HepG2 (cell line): ENCODE measurements at regions not wholly inside any gene's neighbourhood (a gene's known extent, or its start where the extent isn't known, plus 50 kb on each side); places are given as distances from the start of the nearest gene placed in this dataset.

Experiments
- ATAC-seq: fragments of 200-7000 bp; cut with Tn5 transposase; 3 replicates; pipeline ENCODE4 v1.9.1; 2020; ENCODE audit warnings: mild to moderate bottlenecking, moderate library complexity
- BruUV-seq: library from RNA; stranded (reverse); fragments of 400-500 nt; replicated peaks from 2 replicates; lab custom pipeline; 2021; lab: Mats Ljungman, UMichigan
- CTCF ChIA-PET: fragments of 300-600 bp; formaldehyde crosslinking; extraction: SDS; loops from one replicate; lab custom pipeline; 2021; ENCODE audit warnings: low total read pairs, inconsistent platforms, low intra/inter-chr PET ratio; lab: Yijun Ruan, JAX
- POLR2A ChIA-PET: fragments of 350-600 bp; sonication (Branson Sonifier 250); formaldehyde crosslinking; loops from one replicate; lab custom pipeline; 2020; ENCODE audit warnings: antibody characterized with exemption, inconsistent platforms; lab: Yijun Ruan, JAX
- DNase-seq: peaks from one replicate; pipeline ENCODE4 v3.0.0-alpha.2; 2015; ENCODE audit warnings: low spot score
- FAIRE-seq: peaks from 3 replicates; lab custom pipeline; 2011; peaks lifted over from hg19 to GRCh38; lab: Jason Lieb, UNC
- H2AFZ ChIP-seq: one replicate; pipeline ENCODE4 v1.6.1; 2011; ENCODE audit warnings: low read length, inconsistent platforms
- H3K27ac ChIP-seq: fragments of 300-600 bp; 3 replicates; pipeline ENCODE4 v1.8.0; 2011; ENCODE audit warnings: mixed run types, mild to moderate bottlenecking, mixed read lengths, low read length, inconsistent platforms; ENCODE audit not compliant: insufficient read depth; ENCODE audit errors: extremely low read length
- H3K27me3 ChIP-seq, 2 experiments: fragments of 200-600 bp in 1 of 2; 2 replicates in 1 of 2; 3 replicates in 1 of 2; pipeline versions ENCODE4 v1.6.0 to v1.8.0; 2011; ENCODE audit warnings: low read length in 2 of 2, mild to moderate bottlenecking in 2 of 2, moderate library complexity in 2 of 2, inconsistent platforms in 1 of 2; ENCODE audit not compliant: insufficient read depth in 2 of 2, control insufficient read depth in 1 of 2
- H3K36me3 ChIP-seq, 2 experiments: fragments of 200-600 bp in 1 of 2; replicated peaks in 1 of 2; 2 replicates in 1 of 2; 3 replicates in 1 of 2; pipeline versions ENCODE4 v1.5.1 to v1.8.0; 2011; ENCODE audit warnings: low read length in 2 of 2, inconsistent platforms in 1 of 2; ENCODE audit not compliant: insufficient read depth in 2 of 2, control insufficient read depth in 1 of 2
- H3K4me1 ChIP-seq: 2 replicates; pipeline ENCODE4 v1.5.1; 2012; ENCODE audit warnings: low read length, inconsistent platforms; ENCODE audit not compliant: insufficient read depth
- H3K4me2 ChIP-seq: 2 replicates; pipeline ENCODE4 v1.6.0; 2011; ENCODE audit warnings: low read depth, low read length, inconsistent platforms
- H3K4me3 ChIP-seq, 3 experiments: fragments of 200-600 bp in 1 of 3; sonication (generic), shearing (Covaris generic) in 1 of 3; replicated peaks in 1 of 3; 2 replicates each; pipeline ENCODE4 v1.5.1; 2011 to 2016; ENCODE audit warnings: low read length in 3 of 3, inconsistent platforms in 2 of 3, low read depth in 2 of 3, mild to moderate bottlenecking in 2 of 3, control low read depth in 1 of 3, mixed read lengths in 1 of 3; ENCODE audit not compliant: insufficient read depth in 1 of 3
- H3K79me2 ChIP-seq: one replicate; pipeline ENCODE4 v1.6.1; 2011; ENCODE audit warnings: low read length, inconsistent platforms; ENCODE audit not compliant: insufficient read depth
- H3K9ac ChIP-seq: 2 replicates; pipeline ENCODE4 v1.6.0; 2011; ENCODE audit warnings: mild to moderate bottlenecking, low read depth, low read length, inconsistent platforms; ENCODE audit not compliant: insufficient read depth
- H3K9me3 ChIP-seq: 2 replicates; pipeline ENCODE4 v1.5.1; 2012; ENCODE audit warnings: mild to moderate bottlenecking, low read length
- H4K20me1 ChIP-seq: 2 replicates; pipeline ENCODE4 v1.6.0; 2011; ENCODE audit warnings: inconsistent platforms, mild to moderate bottlenecking, low read length, moderate library complexity; ENCODE audit not compliant: insufficient read depth
- ARNT ChIP-seq: fragments of 450-650 bp; IDR thresholded peaks from 2 replicates; pipeline ENCODE4 v1.6.1; 2017
- ATF4 ChIP-seq, 2 experiments: fragments of 450-650 bp in 1 of 2; sonication (generic) in 1 of 2; formaldehyde crosslinking; IDR thresholded peaks; 2 replicates each; pipeline versions ENCODE4 v1.5.0 to v1.8.0; 2020 to 2022; ENCODE audit warnings: mild to moderate bottlenecking in 1 of 2, missing genetic modification reagents in 1 of 2
- KAT7 ChIP-seq: IDR thresholded peaks from 2 replicates; pipeline ENCODE4 v1.6.1; 2018; ENCODE audit warnings: borderline replicate concordance, missing compliant biosample characterization
- KLF6 ChIP-seq: IDR thresholded peaks from 2 replicates; pipeline ENCODE4 v1.8.0; 2016; ENCODE audit warnings: missing biosample characterization, missing genetic modification reagents
- RERE ChIP-seq: IDR thresholded peaks from 2 replicates; pipeline ENCODE4 v1.6.1; 2016; ENCODE audit warnings: low read depth, missing genetic modification reagents, missing compliant biosample characterization
- SETDB1 ChIP-seq: sonication (generic); formaldehyde crosslinking; IDR thresholded peaks from 2 replicates; pipeline ENCODE4 v1.5.1; 2020; ENCODE audit warnings: missing genetic modification reagents, mild to moderate bottlenecking, borderline replicate concordance
- ZNF263 ChIP-seq: sonication (generic); formaldehyde crosslinking; IDR thresholded peaks from 2 replicates; pipeline ENCODE4 v1.4.0; 2020; ENCODE audit warnings: missing genetic modification reagents
- ZNF362 ChIP-seq: sonication (generic); formaldehyde crosslinking; IDR thresholded peaks from 2 replicates; pipeline ENCODE4 v1.4.0; 2020; ENCODE audit warnings: missing genetic modification reagents, mild to moderate bottlenecking, borderline replicate concordance
- ZNF431 ChIP-seq: sonication (generic); formaldehyde crosslinking; IDR thresholded peaks from 2 replicates; pipeline ENCODE4 v1.9.0; 2022; ENCODE audit warnings: missing genetic modification reagents, low read depth, mild to moderate bottlenecking, borderline replicate concordance
- ZNF576 ChIP-seq: sonication (generic); formaldehyde crosslinking; IDR thresholded peaks from 2 replicates; pipeline ENCODE4 v1.4.0; 2020; ENCODE audit warnings: mild to moderate bottlenecking, missing genetic modification reagents
- ZNF7 ChIP-seq: IDR thresholded peaks from 2 replicates; pipeline ENCODE4 v1.6.1; 2016; ENCODE audit warnings: missing biosample characterization, missing genetic modification reagents
- WGBS: methylation state at CpG from one replicate; pipeline ENCODE4 v1.1.6; 2017; ENCODE audit warnings: low lambda C conversion rate; 5-methylcytosine and 5-hydroxymethylcytosine counted together
- in situ Hi-C: cut with HindIII; loops from 2 replicates; pipeline ENCODE4 v1.10.0; 2017; ENCODE audit warnings: low pct_unique_long_range_greater_than_20kb; ENCODE audit not compliant: extremely low pct_ligation_motif_present
- intact Hi-C: fragments of 100-400 bp; cut with micrococcal nuclease; formaldehyde crosslinking; loops from one replicate; pipeline ENCODE4 v1.10.0; 2022; ENCODE audit not compliant: unreplicated experiment

- POLR2A ChIA-PET = no interaction called here
Observed at GRCh38 chr1:209048941-209049669, 534.4 kb upstream of the CAMK1G start.

GRCh38 chr1:209051570-209051969 lies 531.9 kb upstream of the CAMK1G start:
- ChIA-PET POLR2A (no interaction called here), CTCF (no interaction called here)
- no peak overlapping the region for H3K27ac ChIP-seq
- BruUV-seq = no TSS peak
- intact Hi-C loops (no loop called here), in situ Hi-C loops (no loop called here)
- H2AFZ ChIP-seq = no peak overlapping the region
- H3K9me3 ChIP-seq = peaks cover 34% of the 10 kb centered on the region
- WGBS = 6% methylated on average over 2 of the region's 4 CpGs
- no peaks in the 10 kb centered on the region for H3K36me3 ChIP-seq
- no peaks in the 10 kb centered on the region for H3K79me2 ChIP-seq
- no peaks in the 10 kb centered on the region for H4K20me1 ChIP-seq
- H3K4me1 ChIP-seq = no peaks in the 10 kb centered on the region
- FAIRE-seq (no peak), DNase-seq (no peak), ATAC-seq (no peak)
- H3K4me3 ChIP-seq = no peak overlapping the region
- no peak overlapping the region for H3K9ac ChIP-seq
- H3K4me2 ChIP-seq = no peak overlapping the region
- no peaks in the 10 kb centered on the region for H3K27me3 ChIP-seq
- TF ChIP-seq SETDB1 (CRISPR knock-in tag) (no peak), ATF4 (CRISPR knock-in tag; IDR thresholded peaks at IDR 0.05) (no peak), RERE (no peak), KLF6 (CRISPR knock-in tag) (no peak), ZNF7 (no peak), ZNF576 (no peak), KAT7 (CRISPR knock-in tag) (no peak), ZNF362 (CRISPR knock-in tag) (no peak)

More at GRCh38 chr1:209048941-209049669, 534.4 kb upstream of the CAMK1G start:
- no peak for FAIRE-seq
- Histone ChIP-seq H4K20me1 (no peaks in the 10 kb centered on the region), H3K9me3 (peaks cover 21% of the 10 kb centered on the region), H3K27me3 (no peaks in the 10 kb centered on the region), H2AFZ (no peak overlapping the region), H3K27ac (no peak overlapping the region), H3K9ac (no peak overlapping the region), H3K4me1 (no peaks in the 10 kb centered on the region), H3K36me3 (no peaks in the 10 kb centered on the region), H3K4me3 (no peak overlapping the region), H3K79me2 (no peaks in the 10 kb centered on the region), H3K4me2 (no peak overlapping the region)
- TF ChIP-seq ZNF431 (no peak), ARNT (no peak), ZNF263 (CRISPR knock-in tag) (no peak)
- WGBS = 0% methylated on average over 5 of the region's 5 CpGs
- CTCF ChIA-PET = no interaction called here
- intact Hi-C loops = no loop called here
- no peak for ATAC-seq
- in situ Hi-C loops = no loop called here
- no TSS peak for BruUV-seq
- no peak for DNase-seq
